Dendritic cell treated with granulocyte-macrophage colony-stimulating factor and Interleukin-4, amounts not matched to agents 40 ng/mL and 50 ng/mL, for 4 days (primary cell): ENCODE measurements at regions not wholly inside any gene's neighbourhood (a gene's known extent, or its start where the extent isn't known, plus 50 kb on each side); places are given as distances from the start of the nearest gene placed in this dataset.

Experiments
- H3K27ac Mint-ChIP-seq: one replicate; pipeline ENCODE4 v1.8.0; 2022; ENCODE audit warnings: mild to moderate bottlenecking, mixed read lengths
- H3K27me3 Mint-ChIP-seq: one replicate; pipeline ENCODE4 v1.8.0; 2022; ENCODE audit warnings: mild to moderate bottlenecking, mixed read lengths
- H3K36me3 Mint-ChIP-seq: one replicate; pipeline ENCODE4 v1.8.0; 2022; ENCODE audit warnings: low read depth, mixed read lengths
- H3K4me1 Mint-ChIP-seq: one replicate; pipeline ENCODE4 v1.8.0; 2022; ENCODE audit warnings: low read depth, mixed read lengths
- H3K4me3 Mint-ChIP-seq: one replicate; pipeline ENCODE4 v1.8.0; 2022; ENCODE audit warnings: mild to moderate bottlenecking, moderate library complexity, mixed read lengths
- H3K9me3 Mint-ChIP-seq: one replicate; pipeline ENCODE4 v1.8.0; 2022; ENCODE audit warnings: mixed read lengths
- intact Hi-C: fragments of 100-400 bp; cut with micrococcal nuclease; formaldehyde crosslinking; loops from one replicate; pipeline ENCODE4 v1.15.0; 2022

- intact Hi-C loops: no loop called here
- H3K4me3 Mint-ChIP-seq: no peak overlapping the region
- no peaks in the 10 kb centered on the region for H3K27me3 Mint-ChIP-seq
- H3K36me3 Mint-ChIP-seq: no peaks in the 10 kb centered on the region
- H3K4me1 Mint-ChIP-seq: no peaks in the 10 kb centered on the region
- no peak overlapping the region for H3K27ac Mint-ChIP-seq
- no peaks in the 10 kb centered on the region for H3K9me3 Mint-ChIP-seq
Observed at GRCh38 chr1:58041621-58042020, 504.9 kb downstream of the OMA1 start.

- no peak overlapping the region for H3K27ac Mint-ChIP-seq
- no peaks in the 10 kb centered on the region for H3K27me3 Mint-ChIP-seq
- no peaks in the 10 kb centered on the region for H3K36me3 Mint-ChIP-seq
- no peak overlapping the region for H3K4me3 Mint-ChIP-seq
- intact Hi-C loops: no loop called here
- no peaks in the 10 kb centered on the region for H3K4me1 Mint-ChIP-seq
- no peaks in the 10 kb centered on the region for H3K9me3 Mint-ChIP-seq
Observed at GRCh38 chr1:58038574-58038973, 508.0 kb downstream of the OMA1 start.

DNA sequence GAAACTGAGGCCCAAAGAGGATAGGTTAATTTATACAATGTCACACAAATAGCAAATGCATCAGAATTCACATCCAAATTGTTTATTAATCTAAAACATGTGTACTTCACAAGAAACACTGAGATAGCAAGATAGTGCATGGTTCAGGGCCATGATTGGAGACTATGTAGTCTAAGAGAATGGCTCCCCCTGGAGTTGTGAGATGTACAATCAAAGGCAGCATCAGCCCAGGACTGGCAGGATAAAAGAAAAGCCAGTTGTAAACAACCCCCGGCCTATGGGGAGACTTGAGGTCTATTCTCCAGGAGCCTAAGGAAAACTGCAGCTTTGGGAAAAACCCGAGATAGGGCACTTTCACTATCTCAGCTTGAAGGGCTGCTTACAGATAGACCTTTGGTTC lies 511.0 kb downstream of the OMA1 start:
- no peak overlapping the region for H3K4me3 Mint-ChIP-seq
- H3K9me3 Mint-ChIP-seq: no peaks in the 10 kb centered on the region
- H3K36me3 Mint-ChIP-seq: no peaks in the 10 kb centered on the region
- intact Hi-C loops: no loop called here
- no peak overlapping the region for H3K27ac Mint-ChIP-seq
- peaks cover 5% of the 10 kb centered on the region for H3K27me3 Mint-ChIP-seq
- no peaks in the 10 kb centered on the region for H3K4me1 Mint-ChIP-seq

DNA sequence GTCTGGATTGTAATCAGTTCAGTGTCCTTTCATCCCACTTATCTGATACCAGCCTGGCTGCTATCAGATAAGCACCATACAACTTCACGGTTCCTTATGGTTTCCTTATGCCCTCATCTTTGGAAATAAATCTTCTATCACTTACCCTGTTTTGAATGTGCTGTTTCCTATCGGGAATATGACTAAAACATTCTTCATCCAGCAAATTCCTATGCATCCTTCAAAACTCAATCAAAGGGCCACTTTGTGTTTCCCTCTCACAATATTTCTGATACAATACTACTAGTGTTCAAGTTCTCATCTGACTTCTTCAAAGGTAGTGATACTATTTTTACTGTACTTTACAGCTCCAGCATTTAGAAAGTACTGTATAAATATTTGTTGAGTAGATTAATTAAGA lies 513.2 kb downstream of the OMA1 start:
- Mint-ChIP-seq H3K27ac (no peak overlapping the region), H3K9me3 (no peaks in the 10 kb centered on the region), H3K4me3 (no peak overlapping the region), H3K27me3 (peaks cover 5% of the 10 kb centered on the region), H3K36me3 (no peaks in the 10 kb centered on the region), H3K4me1 (no peaks in the 10 kb centered on the region)
- intact Hi-C loops: no loop called here

DNA sequence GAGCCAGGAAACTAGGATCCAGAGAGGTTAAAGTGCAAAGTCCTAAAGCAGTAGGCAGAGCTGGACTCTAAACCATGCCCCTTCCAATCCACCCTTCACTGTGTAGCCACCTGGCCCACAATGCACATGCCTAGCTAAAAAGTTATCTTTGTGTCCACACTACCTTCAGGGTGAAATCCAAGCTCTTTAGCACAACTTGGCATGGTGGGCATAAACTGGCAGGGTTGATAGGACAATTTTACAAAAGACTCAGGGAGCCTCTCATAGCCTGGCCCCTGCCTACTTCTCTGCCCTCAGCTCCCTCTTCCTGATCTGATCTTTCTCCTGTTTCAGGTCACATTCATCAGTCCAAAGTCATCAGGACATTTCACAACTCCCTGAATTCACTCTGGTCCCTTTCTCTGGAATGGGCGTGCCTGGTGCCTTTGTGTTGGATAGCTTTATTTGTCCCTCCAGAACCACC lies 513.9 kb downstream of the OMA1 start:
- H3K27ac Mint-ChIP-seq: no peak overlapping the region
- H3K4me3 Mint-ChIP-seq: no peak overlapping the region
- no peaks in the 10 kb centered on the region for H3K9me3 Mint-ChIP-seq
- intact Hi-C loops: no loop called here
- no peaks in the 10 kb centered on the region for H3K36me3 Mint-ChIP-seq
- H3K4me1 Mint-ChIP-seq: no peaks in the 10 kb centered on the region
- H3K27me3 Mint-ChIP-seq: peaks cover 5% of the 10 kb centered on the region

DNA sequence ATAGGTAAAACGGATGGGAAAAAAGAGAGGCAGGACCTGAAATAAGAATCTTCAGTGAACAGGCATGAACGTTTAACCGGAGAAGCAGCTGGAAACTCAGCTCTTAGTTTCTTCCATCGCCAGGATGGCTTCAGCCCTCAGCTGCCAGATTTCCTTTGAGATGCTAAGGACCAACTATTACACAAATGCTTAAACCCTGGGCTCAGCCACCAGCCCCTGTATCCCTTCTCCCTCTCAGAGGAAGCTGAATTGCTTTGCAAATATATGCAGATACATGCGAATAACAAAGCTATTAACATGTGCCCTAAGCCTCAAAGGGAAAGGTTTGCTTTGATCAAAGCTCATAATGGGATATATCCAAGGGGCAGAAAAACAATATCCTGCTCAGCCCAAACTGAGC lies 515.1 kb downstream of the OMA1 start:
- Mint-ChIP-seq H3K27me3 (peaks cover 5% of the 10 kb centered on the region), H3K4me3 (no peak overlapping the region), H3K36me3 (no peaks in the 10 kb centered on the region), H3K4me1 (no peaks in the 10 kb centered on the region), H3K27ac (no peak overlapping the region), H3K9me3 (no peaks in the 10 kb centered on the region)
- intact Hi-C loops: no loop called here

DNA sequence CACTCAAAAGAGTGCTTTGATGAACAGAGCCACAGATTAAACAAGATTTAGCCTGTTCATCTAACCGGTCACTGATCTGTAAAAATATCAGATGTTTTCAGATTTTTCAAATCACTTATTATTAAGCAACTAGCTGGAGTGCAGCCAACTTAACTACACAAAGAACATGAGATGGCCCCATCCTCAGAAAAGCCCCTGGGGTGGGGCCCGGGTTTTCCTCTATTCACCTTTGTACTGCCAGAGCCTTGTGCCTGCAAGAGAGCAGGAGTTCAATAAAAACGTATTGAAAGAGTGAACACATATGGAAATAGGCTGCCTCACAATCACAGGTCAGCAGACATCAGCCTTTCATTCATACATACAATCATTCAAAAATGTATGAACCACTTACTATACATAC lies 516.1 kb downstream of the OMA1 start:
- no peaks in the 10 kb centered on the region for H3K9me3 Mint-ChIP-seq
- no peak overlapping the region for H3K27ac Mint-ChIP-seq
- no peak overlapping the region for H3K4me3 Mint-ChIP-seq
- no peaks in the 10 kb centered on the region for H3K4me1 Mint-ChIP-seq
- H3K27me3 Mint-ChIP-seq: peaks cover 5% of the 10 kb centered on the region
- intact Hi-C loops: no loop called here
- no peaks in the 10 kb centered on the region for H3K36me3 Mint-ChIP-seq

DNA sequence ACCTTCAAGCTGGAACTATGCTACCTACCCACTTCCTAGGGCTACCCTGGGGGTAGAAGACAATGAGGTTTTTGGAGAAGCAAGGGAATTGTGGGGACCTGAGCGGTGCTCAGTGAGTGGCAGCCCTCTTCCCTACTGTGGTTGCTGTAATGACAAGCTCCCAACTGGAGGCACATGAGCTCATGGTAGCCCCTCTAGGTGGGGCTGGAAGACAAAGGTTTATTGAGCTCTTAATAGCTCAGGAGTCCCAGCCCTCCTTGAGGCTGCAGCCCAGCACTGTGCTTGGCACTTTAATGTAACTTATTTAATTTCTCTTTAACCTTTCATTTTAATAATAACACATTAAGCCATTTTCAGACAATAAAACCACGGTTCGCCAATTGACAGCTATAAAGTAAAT lies 528.9 kb downstream of the OMA1 start:
- no peaks in the 10 kb centered on the region for H3K36me3 Mint-ChIP-seq
- intact Hi-C loops: no loop called here
- H3K4me1 Mint-ChIP-seq: no peaks in the 10 kb centered on the region
- no peak overlapping the region for H3K27ac Mint-ChIP-seq
- no peak overlapping the region for H3K4me3 Mint-ChIP-seq
- no peaks in the 10 kb centered on the region for H3K9me3 Mint-ChIP-seq
- no peaks in the 10 kb centered on the region for H3K27me3 Mint-ChIP-seq

GRCh38 chr1:58013237-58013636 lies 533.3 kb downstream of the OMA1 start:
- intact Hi-C loops: no loop called here
- H3K36me3 Mint-ChIP-seq: no peaks in the 10 kb centered on the region
- no peak overlapping the region for H3K4me3 Mint-ChIP-seq
- H3K4me1 Mint-ChIP-seq: no peaks in the 10 kb centered on the region
- H3K9me3 Mint-ChIP-seq: no peaks in the 10 kb centered on the region
- no peaks in the 10 kb centered on the region for H3K27me3 Mint-ChIP-seq
- H3K27ac Mint-ChIP-seq: no peak overlapping the region

DNA sequence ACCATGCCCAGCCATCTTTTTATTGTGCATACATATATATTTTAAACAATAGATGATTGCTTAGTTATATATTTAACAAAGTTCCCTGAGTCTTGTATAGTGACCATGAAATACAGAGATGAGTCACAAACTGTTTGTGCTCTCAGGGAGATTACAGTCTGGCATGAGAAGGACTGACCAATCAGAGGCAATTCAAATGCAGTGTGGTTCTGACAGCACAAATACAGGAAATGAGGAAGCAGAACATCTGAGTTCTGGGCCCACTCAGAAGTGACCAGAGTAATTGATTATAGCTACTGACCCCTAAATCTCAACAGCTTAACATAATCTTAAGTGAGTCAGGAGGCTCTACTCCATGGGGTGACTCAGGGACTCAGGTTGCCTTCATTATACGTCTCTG lies 534.5 kb downstream of the OMA1 start:
- Mint-ChIP-seq H3K27ac (no peak overlapping the region), H3K4me1 (no peaks in the 10 kb centered on the region), H3K4me3 (no peak overlapping the region), H3K36me3 (no peaks in the 10 kb centered on the region), H3K27me3 (no peaks in the 10 kb centered on the region), H3K9me3 (no peaks in the 10 kb centered on the region)
- intact Hi-C loops: no loop called here

GRCh38 chr1:58006421-58007046 lies 540.0 kb downstream of the OMA1 start:
- no peaks in the 10 kb centered on the region for H3K36me3 Mint-ChIP-seq
- no peaks in the 10 kb centered on the region for H3K27me3 Mint-ChIP-seq
- no peak overlapping the region for H3K4me3 Mint-ChIP-seq
- H3K9me3 Mint-ChIP-seq: no peaks in the 10 kb centered on the region
- intact Hi-C loops: no loop called here
- no peaks in the 10 kb centered on the region for H3K4me1 Mint-ChIP-seq
- no peak overlapping the region for H3K27ac Mint-ChIP-seq

GRCh38 chr1:58005212-58005611 lies 541.3 kb downstream of the OMA1 start:
- peaks cover 6% of the 10 kb centered on the region for H3K27me3 Mint-ChIP-seq
- no peaks in the 10 kb centered on the region for H3K36me3 Mint-ChIP-seq
- no peak overlapping the region for H3K27ac Mint-ChIP-seq
- no peaks in the 10 kb centered on the region for H3K4me1 Mint-ChIP-seq
- H3K4me3 Mint-ChIP-seq: no peak overlapping the region
- intact Hi-C loops: no loop called here
- no peaks in the 10 kb centered on the region for H3K9me3 Mint-ChIP-seq

DNA sequence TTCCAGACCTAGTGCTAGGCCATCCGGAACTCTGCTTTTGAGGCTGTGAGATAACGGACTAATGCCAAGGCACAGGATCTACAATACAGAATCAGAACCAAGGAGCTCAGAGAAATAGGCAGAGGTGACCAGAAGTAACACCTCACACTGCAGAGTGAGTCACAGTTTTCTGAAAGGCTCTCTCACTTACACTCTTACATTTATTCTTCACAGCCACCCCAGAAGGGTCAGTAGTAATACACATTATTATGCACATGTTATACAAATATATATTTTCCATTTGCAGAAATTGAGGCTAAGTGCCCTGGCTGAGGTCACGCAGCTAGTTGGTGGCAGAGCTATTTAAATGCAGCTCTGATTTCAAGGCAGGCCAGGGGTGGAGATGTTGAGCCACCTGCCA lies 542.5 kb downstream of the OMA1 start:
- Mint-ChIP-seq H3K36me3 (no peaks in the 10 kb centered on the region), H3K27me3 (peaks cover 7% of the 10 kb centered on the region), H3K4me3 (no peak overlapping the region), H3K4me1 (no peaks in the 10 kb centered on the region), H3K9me3 (peaks cover 7% of the 10 kb centered on the region), H3K27ac (no peak overlapping the region)
- intact Hi-C loops: no loop called here

DNA sequence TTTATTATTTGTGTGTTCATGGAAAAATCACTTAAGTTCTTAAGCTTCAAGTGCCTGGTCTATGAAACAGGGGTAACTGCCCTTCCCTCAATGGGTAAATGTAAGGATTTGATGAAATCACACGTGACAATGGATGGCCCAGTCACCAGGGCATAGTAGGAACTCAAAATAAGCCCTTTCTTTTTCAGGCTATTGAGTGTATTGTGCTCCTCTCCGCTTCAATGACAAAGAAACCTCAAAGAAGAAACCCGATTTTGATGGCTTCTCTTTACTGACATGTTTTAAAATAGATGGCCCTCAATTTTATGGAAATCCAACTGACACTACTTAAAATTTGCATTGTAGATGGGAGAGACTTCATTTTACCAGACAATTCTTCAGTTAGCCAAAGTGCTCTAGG lies 543.5 kb downstream of the OMA1 start:
- no peaks in the 10 kb centered on the region for H3K4me1 Mint-ChIP-seq

DNA sequence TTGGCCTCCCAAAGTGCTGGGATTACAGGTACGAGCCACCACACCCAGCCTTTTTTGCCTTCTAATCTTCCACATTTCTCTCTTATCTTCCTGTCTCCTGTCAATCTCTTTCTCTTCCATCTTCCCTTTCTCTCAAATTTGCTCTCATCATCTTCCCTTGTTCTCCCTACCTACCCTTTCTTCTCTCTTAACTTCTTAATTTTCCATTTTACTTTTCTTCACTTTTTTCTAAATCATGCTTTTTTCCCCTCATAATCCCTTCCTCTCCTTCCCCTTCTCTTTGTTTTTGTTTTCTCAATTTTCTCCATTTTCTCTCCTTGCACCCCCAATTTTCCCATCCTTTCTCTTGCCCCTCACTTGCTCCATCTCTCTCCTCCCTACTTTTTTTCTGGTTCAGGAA lies 545.7 kb downstream of the OMA1 start:
- H3K4me3 Mint-ChIP-seq: no peak overlapping the region
- H3K9me3 Mint-ChIP-seq: peaks cover 22% of the 10 kb centered on the region
- no peak overlapping the region for H3K27ac Mint-ChIP-seq
- no peaks in the 10 kb centered on the region for H3K36me3 Mint-ChIP-seq
- H3K4me1 Mint-ChIP-seq: no peaks in the 10 kb centered on the region
- intact Hi-C loops: no loop called here
- H3K27me3 Mint-ChIP-seq: peaks cover 7% of the 10 kb centered on the region

More for the DNA sequence above, 543.5 kb downstream of the OMA1 start:
- Mint-ChIP-seq H3K4me3 (no peak overlapping the region), H3K27ac (no peak overlapping the region), H3K27me3 (peaks cover 7% of the 10 kb centered on the region), H3K36me3 (no peaks in the 10 kb centered on the region), H3K9me3 (peaks cover 7% of the 10 kb centered on the region)
- intact Hi-C loops: no loop called here
